Mucosa of descending colon (tissue), 3 donors: ENCODE measurements at regions not wholly inside any gene's neighbourhood (a gene's known extent, or its start where the extent isn't known, plus 50 kb on each side); places are given as distances from the start of the nearest gene placed in this dataset.

Experiments used
- ATAC-seq: fragments of 200-7000 bp; cut with Tn5 transposase; one replicate; pipeline ENCODE4 v1.9.1; 2020; ENCODE audit warnings: mild to moderate bottlenecking, moderate library complexity
- DNase-seq, 3 donors: peaks; one replicate each; pipeline ENCODE4 v3.0.0-alpha.2; 2020
- H3K36me3 ChIP-seq: fragments of 200-600 bp; one replicate; pipeline ENCODE4 v1.8.0; 2021; ENCODE audit warnings: low read depth, mild to moderate bottlenecking
- H3K4me1 ChIP-seq: fragments of 200-600 bp; one replicate; pipeline ENCODE4 v1.8.0; 2021; ENCODE audit warnings: low read depth, mild to moderate bottlenecking
- H3K4me3 ChIP-seq: fragments of 200-600 bp; one replicate; pipeline ENCODE4 v1.8.0; 2021; ENCODE audit warnings: mild to moderate bottlenecking
- H3K9me3 ChIP-seq: fragments of 200-600 bp; one replicate; pipeline ENCODE4 v1.8.0; 2021; ENCODE audit warnings: mild to moderate bottlenecking
- intact Hi-C, 2 donors: fragments of 100-400 bp; cut with DNase I in 1 of 2; cut with micrococcal nuclease in 1 of 2; formaldehyde crosslinking; loops; one replicate each; pipeline versions ENCODE4 v1.11.0 to v1.11.1; 2022; cut with DNase I, micrococcal nuclease
- TF ChIP-seq, protein P1 (sequence below): fragments of 200-600 bp; IDR thresholded peaks from one replicate; pipeline ENCODE4 v1.8.0; 2022; ENCODE audit warnings: antibody characterized with exemption, mild to moderate bottlenecking
- donor health status: DM: no; HTN: no; CAD: no; lungs with moderate emphysema.
- donor health status: DM: no; HTN: no; CAD: no.
- donor health status: DM: no; HTN: yes; CAD: no.

DNA sequence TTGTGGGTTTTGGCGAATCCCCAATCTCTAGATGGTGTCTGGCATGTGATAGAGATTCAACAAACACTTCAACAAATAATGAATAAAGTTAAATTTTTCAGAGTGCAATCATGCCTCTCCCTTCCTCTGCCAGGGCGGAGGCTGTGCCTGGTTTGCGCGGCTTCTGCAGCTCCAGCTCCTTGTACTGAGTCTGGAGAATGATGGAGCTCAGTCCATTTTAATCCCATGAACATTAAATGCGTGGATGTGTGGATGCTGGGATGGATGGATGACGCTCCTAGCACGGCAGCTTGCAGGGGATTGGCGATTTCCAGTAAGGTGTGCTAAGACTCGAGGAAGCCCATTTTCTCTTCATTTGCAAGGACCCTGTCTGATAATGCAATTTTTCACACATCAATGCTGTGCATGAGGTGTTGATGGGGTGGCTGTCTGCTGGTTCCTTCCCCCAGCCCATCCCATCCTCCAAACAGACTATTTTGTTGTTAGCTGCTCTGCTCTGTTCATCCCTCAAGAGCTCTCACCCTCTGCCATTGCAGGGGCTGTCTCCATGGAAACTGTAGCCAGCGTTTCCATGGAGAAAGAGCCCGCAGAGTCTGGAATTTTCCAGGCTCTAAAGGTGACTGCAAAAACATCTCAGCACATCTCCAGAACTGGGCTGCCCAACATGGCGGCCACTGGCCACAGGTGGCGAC is 92.6 kb upstream of the PEG3 start:
- TF ChIP-seq, protein P1, sequence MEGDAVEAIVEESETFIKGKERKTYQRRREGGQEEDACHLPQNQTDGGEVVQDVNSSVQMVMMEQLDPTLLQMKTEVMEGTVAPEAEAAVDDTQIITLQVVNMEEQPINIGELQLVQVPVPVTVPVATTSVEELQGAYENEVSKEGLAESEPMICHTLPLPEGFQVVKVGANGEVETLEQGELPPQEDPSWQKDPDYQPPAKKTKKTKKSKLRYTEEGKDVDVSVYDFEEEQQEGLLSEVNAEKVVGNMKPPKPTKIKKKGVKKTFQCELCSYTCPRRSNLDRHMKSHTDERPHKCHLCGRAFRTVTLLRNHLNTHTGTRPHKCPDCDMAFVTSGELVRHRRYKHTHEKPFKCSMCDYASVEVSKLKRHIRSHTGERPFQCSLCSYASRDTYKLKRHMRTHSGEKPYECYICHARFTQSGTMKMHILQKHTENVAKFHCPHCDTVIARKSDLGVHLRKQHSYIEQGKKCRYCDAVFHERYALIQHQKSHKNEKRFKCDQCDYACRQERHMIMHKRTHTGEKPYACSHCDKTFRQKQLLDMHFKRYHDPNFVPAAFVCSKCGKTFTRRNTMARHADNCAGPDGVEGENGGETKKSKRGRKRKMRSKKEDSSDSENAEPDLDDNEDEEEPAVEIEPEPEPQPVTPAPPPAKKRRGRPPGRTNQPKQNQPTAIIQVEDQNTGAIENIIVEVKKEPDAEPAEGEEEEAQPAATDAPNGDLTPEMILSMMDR: no peak
- no peak for DNase-seq
- Histone ChIP-seq H3K36me3 (no peaks in the 10 kb centered on the region), H3K4me3 (no peak overlapping the region), H3K4me1 (no peaks in the 10 kb centered on the region), H3K9me3 (peaks cover 77% of the 10 kb centered on the region)
- ATAC-seq: no peak
- intact Hi-C loops: no loop called here

DNA sequence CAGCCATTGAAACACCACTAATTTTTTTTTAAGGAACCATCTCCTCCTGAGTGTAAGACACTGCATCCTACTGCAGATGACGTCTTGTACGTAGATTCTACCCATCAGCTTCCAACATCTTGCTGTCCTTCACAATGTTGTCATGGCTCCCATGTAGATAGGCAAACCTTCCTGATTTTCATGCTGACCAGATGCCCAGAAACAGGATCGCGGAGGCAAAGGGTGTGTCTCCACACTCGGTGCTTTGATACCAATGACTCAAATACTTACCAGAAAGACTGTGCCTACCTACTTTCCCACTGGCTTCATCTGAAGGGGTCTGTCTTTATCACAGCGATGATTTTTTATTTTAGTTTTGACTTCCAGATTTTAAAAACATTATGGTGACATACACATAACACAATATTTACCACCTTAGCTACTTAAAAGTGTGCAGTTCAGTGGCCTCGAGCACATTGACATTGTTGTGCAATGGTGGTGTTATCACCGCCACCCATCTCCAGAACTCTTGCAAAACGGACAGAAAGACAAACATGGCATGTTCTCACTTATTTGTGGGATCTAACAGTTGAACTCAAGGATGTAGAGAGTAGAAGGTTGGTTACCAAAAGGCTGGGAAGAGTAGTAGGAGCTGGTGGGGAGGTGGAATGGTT is 94.0 kb upstream of the PEG3 start:
- no peak for ATAC-seq

DNA sequence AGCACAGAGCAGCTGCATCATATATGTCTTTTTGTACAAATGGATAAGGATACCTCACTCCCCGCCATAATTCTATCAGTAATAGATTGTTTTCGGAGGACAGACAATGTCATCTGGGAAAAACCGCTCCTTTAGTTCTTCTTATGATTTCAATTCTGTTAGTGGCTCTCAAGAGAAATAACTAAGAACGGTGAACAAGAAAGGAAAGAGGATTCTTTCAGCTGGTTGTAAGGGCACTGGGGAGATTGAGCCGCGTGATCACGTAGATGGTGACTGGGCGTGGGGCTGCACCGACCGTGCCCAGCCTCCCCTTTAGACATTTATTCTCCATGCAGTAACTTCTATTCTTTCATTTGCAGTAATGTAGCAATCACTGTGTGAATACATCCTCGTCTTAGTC is 99.4 kb upstream of the PEG3 start:
- H3K4me1 ChIP-seq: no peaks in the 10 kb centered on the region
- DNase-seq (no peak), ATAC-seq (no peak)
- peaks cover 79% of the 10 kb centered on the region for H3K9me3 ChIP-seq
- TF ChIP-seq, protein P1: no peak
- H3K4me3 ChIP-seq: no peak overlapping the region
- H3K36me3 ChIP-seq: no peaks in the 10 kb centered on the region
- intact Hi-C loops: no loop called here

More for the DNA sequence above, 94.0 kb upstream of the PEG3 start:
- intact Hi-C loops: no loop called here
- Histone ChIP-seq H3K9me3 (peaks cover 76% of the 10 kb centered on the region), H3K4me3 (no peak overlapping the region), H3K4me1 (no peaks in the 10 kb centered on the region), H3K36me3 (no peaks in the 10 kb centered on the region)
- DNase-seq: no peak
- TF ChIP-seq, protein P1: no peak

DNA sequence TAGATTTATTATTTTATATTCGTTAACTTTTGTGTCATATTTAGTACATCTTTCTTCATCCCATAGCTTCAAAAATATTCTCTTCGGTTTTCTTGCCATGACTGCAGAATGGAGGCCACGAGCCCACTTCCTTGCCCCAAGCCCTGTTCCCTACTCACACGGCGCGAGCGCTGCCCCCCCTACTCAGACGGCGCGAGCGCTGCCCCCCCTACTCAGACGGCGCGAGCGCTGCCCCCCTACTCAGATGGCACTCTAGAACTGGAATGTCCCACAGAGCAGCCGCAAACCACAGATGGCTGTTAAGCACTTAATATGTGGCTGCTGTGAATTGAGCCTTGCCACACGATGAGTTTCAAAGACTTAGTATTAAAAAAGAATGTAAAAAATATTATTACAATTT is 102.2 kb upstream of the PEG3 start:
- intact Hi-C loops: no loop called here
- ATAC-seq: peak; percentile 61
- peak in 1 of 3 donors; percentile 57 for DNase-seq
- no peak overlapping the region for H3K4me3 ChIP-seq
- no peaks in the 10 kb centered on the region for H3K4me1 ChIP-seq
- no peaks in the 10 kb centered on the region for H3K36me3 ChIP-seq
- TF ChIP-seq, protein P1: no peak
- H3K9me3 ChIP-seq: peaks cover 56% of the 10 kb centered on the region

DNA sequence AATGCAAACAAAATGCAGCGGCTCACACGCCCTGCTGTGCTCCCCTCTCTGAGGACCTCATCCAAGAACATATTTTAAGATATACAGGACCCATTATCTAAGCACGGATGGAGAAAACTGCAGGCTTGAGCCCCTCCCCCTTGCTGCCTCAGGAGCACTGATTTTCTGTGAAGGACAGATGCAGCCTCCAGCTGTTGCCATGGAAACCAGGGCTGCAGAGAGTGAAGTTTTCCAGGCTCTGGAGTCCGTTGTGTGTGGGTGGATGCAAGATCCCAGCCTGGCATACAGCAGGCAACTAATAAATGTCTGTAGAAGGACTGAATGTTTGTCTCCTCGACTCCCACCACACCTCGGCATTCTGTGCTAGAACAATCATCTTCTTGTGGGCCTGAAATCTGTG is 105.6 kb upstream of the PEG3 start:
- no peaks in the 10 kb centered on the region for H3K4me1 ChIP-seq
- TF ChIP-seq, protein P1: no peak
- no peaks in the 10 kb centered on the region for H3K36me3 ChIP-seq
- DNase-seq (no peak), ATAC-seq (no peak)
- peaks cover 57% of the 10 kb centered on the region for H3K9me3 ChIP-seq
- intact Hi-C loops: no loop called here
- H3K4me3 ChIP-seq: no peak overlapping the region
